HCT116 (cell line): ENCODE measurements at regions not wholly inside any gene's neighbourhood (a gene's known extent, or its start where the extent isn't known, plus 50 kb on each side); places are given as distances from the start of the nearest gene placed in this dataset.

ENCODE experiments used
- CTCF ChIP-seq, 3 experiments: fragments of 200-600 bp in 1 of 3; sonication (generic) in 1 of 3; IDR thresholded peaks in 2 of 3; conservative IDR thresholded peaks in 1 of 3; 2 replicates each; pipeline ENCODE4 v1.5.1; 2012 to 2017; ENCODE audit warnings: low read depth in 2 of 3, low read length in 2 of 3, antibody characterized with exemption in 1 of 3, borderline replicate concordance in 1 of 3, control low read depth in 1 of 3, mild to moderate bottlenecking in 1 of 3, mixed read lengths in 1 of 3, mixed run types in 1 of 3, moderate library complexity in 1 of 3; ENCODE audit not compliant: insufficient read depth in 1 of 3
- POLR2A ChIP-seq: IDR thresholded peaks from 2 replicates; pipeline ENCODE4 v1.7.0; 2011; ENCODE audit warnings: borderline replicate concordance; ENCODE audit not compliant: insufficient read depth, insufficient read length; ENCODE audit errors: extremely low read depth

- TF ChIP-seq POLR2A, result no peak
- no peak for TF ChIP-seq CTCF (IDR thresholded peaks at IDR 0.05 in 2 of 3, conservative IDR thresholded peaks at IDR 0.05 in 1 of 3; ENCODE audit: borderline replicate concordance in 1 of 3, insufficient read depth in 1 of 3, low read depth in 2 of 3, low read length in 2 of 3)
These were observed 580.9 kb downstream of the SOX5 start for GRCh38 chr12:23368590-23368989.
